Panc1 (cell line): ENCODE measurements at regions not wholly inside any gene's neighbourhood (a gene's known extent, or its start where the extent isn't known, plus 50 kb on each side); places are given as distances from the start of the nearest gene placed in this dataset.

Experiments
- ATAC-seq: fragments of 200-7000 bp; cut with Tn5 transposase; 2 replicates; pipeline ENCODE4 v1.9.1; 2020; ENCODE audit warnings: mild to moderate bottlenecking, moderate library complexity
- BruUV-seq: library from RNA; stranded (reverse); fragments of 400-500 nt; replicated peaks from 2 replicates; lab custom pipeline; 2021; lab: Mats Ljungman, UMichigan
- CTCF ChIA-PET: fragments of 300-600 bp; sonication (Branson Sonifier 250); formaldehyde crosslinking; loops from one replicate; lab custom pipeline; 2022; ENCODE audit warnings: antibody characterized with exemption; lab: Charles Lee
- POLR2A ChIA-PET: fragments of 300-600 bp; sonication (Branson Sonifier 250); formaldehyde crosslinking; loops from one replicate; lab custom pipeline; 2022; ENCODE audit warnings: antibody characterized with exemption; lab: Charles Lee
- DNase-seq: peaks from one replicate; pipeline ENCODE4 v3.0.0-alpha.2; 2010; ENCODE audit warnings: low read depth, low spot score
- H3K27ac ChIP-seq: 2 replicates; pipeline ENCODE4 v1.5.1; 2011; ENCODE audit warnings: mild to moderate bottlenecking, low read length, inconsistent platforms
- H3K27me3 ChIP-seq: fragments of 200-500 bp; sonication (Bioruptor generic); 2 replicates; pipeline ENCODE4 v1.6.0; 2014; ENCODE audit warnings: low read length, inconsistent platforms; ENCODE audit not compliant: control insufficient read depth, insufficient read depth
- H3K36me3 ChIP-seq: fragments of 200-500 bp; sonication (Bioruptor generic); 2 replicates; pipeline ENCODE4 v1.5.1; 2014; ENCODE audit warnings: inconsistent platforms, mild to moderate bottlenecking, low read length, moderate library complexity; ENCODE audit not compliant: control insufficient read depth, insufficient read depth
- H3K4me1 ChIP-seq: 2 replicates; pipeline ENCODE4 v1.5.1; 2011; ENCODE audit warnings: inconsistent platforms, mild to moderate bottlenecking, low read length, moderate library complexity; ENCODE audit not compliant: control insufficient read depth, insufficient read depth
- H3K4me3 ChIP-seq, 2 experiments: 2 replicates each; pipeline ENCODE4 v1.5.1; 2011 to 2012; ENCODE audit warnings: low read depth in 2 of 2, low read length in 2 of 2, mild to moderate bottlenecking in 2 of 2, inconsistent platforms in 1 of 2, moderate library complexity in 1 of 2
- H3K9me3 ChIP-seq: fragments of 200-500 bp; sonication (Bioruptor generic); 2 replicates; pipeline ENCODE4 v1.5.1; 2014; ENCODE audit warnings: low read depth, mild to moderate bottlenecking, inconsistent platforms, low read length, moderate library complexity; ENCODE audit not compliant: control insufficient read depth, insufficient read depth
- POLR2AphosphoS5 ChIP-seq: IDR thresholded peaks from 2 replicates; pipeline ENCODE4 v1.6.1; 2012; ENCODE audit warnings: mild to moderate bottlenecking, low read depth, low read length, moderate library complexity
- TCF7L2 ChIP-seq: IDR thresholded peaks from 2 replicates; pipeline ENCODE4 v1.6.1; 2011; ENCODE audit warnings: mild to moderate bottlenecking, low read depth, low read length, inconsistent platforms
- in situ Hi-C: cut with HindIII; loops from 2 replicates; pipeline ENCODE4 v1.10.0; 2016; ENCODE audit warnings: low sequenced_read_pairs, low pct_unique_long_range_greater_than_20kb
- intact Hi-C: fragments of 100-400 bp; cut with micrococcal nuclease; formaldehyde crosslinking; loops from one replicate; pipeline ENCODE4 v1.10.0; 2022; ENCODE audit not compliant: unreplicated experiment
- TF ChIP-seq, protein P1 (sequence below), 2 experiments: IDR thresholded peaks; 2 replicates each; pipeline ENCODE4 v1.6.1; 2011 to 2012; ENCODE audit warnings: low read depth in 2 of 2, control low read depth in 1 of 2, low read length in 1 of 2, mild to moderate bottlenecking in 1 of 2, moderate library complexity in 1 of 2; ENCODE audit not compliant: insufficient read depth in 1 of 2
- TF ChIP-seq, protein P2 (sequence below): fragments of 450-650 bp; IDR thresholded peaks from 2 replicates; pipeline ENCODE4 v1.5.1; 2017; ENCODE audit warnings: mild to moderate bottlenecking

DNA sequence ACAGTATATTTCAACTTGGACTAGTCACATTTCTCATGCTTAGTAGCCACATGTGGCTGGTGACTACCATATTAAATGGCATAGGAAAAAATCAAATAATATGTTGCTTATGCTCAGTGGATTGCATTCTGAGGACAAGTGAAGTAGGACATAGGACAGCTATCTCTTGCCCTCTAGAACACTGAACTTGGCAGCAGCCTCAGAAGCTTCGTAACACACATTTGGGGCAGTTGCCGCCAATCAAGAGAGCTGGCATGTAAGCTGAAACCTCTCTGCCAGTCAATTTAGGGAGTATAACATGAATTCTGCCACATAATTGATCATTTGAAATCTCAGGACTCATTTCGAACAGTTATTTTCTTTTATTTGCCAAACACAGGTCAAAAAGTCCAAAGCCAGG is 505.5 kb downstream of the MAT2B start:
- ATAC-seq (no peak), DNase-seq (no peak)
- CTCF ChIA-PET = no interaction called here
- Histone ChIP-seq H3K27me3 (no peaks in the 10 kb centered on the region), H3K4me1 (no peaks in the 10 kb centered on the region), H3K27ac (no peak overlapping the region), H3K4me3 (no peak overlapping the region), H3K36me3 (no peaks in the 10 kb centered on the region), H3K9me3 (no peaks in the 10 kb centered on the region)
- in situ Hi-C loops = no loop called here
- POLR2A ChIA-PET = no interaction called here
- TF ChIP-seq, protein P1, sequence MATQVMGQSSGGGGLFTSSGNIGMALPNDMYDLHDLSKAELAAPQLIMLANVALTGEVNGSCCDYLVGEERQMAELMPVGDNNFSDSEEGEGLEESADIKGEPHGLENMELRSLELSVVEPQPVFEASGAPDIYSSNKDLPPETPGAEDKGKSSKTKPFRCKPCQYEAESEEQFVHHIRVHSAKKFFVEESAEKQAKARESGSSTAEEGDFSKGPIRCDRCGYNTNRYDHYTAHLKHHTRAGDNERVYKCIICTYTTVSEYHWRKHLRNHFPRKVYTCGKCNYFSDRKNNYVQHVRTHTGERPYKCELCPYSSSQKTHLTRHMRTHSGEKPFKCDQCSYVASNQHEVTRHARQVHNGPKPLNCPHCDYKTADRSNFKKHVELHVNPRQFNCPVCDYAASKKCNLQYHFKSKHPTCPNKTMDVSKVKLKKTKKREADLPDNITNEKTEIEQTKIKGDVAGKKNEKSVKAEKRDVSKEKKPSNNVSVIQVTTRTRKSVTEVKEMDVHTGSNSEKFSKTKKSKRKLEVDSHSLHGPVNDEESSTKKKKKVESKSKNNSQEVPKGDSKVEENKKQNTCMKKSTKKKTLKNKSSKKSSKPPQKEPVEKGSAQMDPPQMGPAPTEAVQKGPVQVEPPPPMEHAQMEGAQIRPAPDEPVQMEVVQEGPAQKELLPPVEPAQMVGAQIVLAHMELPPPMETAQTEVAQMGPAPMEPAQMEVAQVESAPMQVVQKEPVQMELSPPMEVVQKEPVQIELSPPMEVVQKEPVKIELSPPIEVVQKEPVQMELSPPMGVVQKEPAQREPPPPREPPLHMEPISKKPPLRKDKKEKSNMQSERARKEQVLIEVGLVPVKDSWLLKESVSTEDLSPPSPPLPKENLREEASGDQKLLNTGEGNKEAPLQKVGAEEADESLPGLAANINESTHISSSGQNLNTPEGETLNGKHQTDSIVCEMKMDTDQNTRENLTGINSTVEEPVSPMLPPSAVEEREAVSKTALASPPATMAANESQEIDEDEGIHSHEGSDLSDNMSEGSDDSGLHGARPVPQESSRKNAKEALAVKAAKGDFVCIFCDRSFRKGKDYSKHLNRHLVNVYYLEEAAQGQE (IDR thresholded peaks at IDR 0.05; ENCODE audit: insufficient read depth in 1 of 2, low read depth in 2 of 2, low read length in 1 of 2) = no peak
- intact Hi-C loops = loop anchor here (5.0 to 10.0 kb wide), 4 partner anchors 314 to 1201 kb away; no protein-coding TSS in a partner anchor
- no TSS peak for BruUV-seq

DNA sequence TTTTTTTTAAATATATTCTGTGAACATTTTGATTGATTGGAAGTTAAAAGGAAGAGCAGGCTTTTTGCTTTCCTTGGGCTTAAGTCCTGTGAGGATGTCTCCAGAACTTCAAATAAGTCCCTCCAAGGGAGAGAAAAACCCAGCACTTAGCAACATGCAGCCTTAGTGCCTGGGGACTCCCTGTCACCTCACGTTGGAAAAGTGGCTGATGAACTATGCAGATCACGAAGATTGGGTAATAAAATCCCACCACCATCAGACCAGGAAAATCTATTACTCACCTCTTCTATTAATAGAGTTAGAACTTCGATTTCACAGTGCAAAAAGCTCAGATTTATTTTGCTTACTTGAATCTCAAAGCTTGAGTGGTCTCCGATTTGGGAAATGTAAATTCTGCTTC is 507.0 kb downstream of the MAT2B start:
- H3K4me3 ChIP-seq = no peak overlapping the region
- ChIA-PET CTCF (interaction anchor here (0.6 to 1.3 kb wide), 3 partner anchors 37 to 492 kb away, joined by 3 read pairs; no protein-coding TSS in a partner anchor), POLR2A (no interaction called here)
- no peak for DNase-seq
- H3K27me3 ChIP-seq = no peaks in the 10 kb centered on the region
- no peaks in the 10 kb centered on the region for H3K4me1 ChIP-seq
- H3K9me3 ChIP-seq = no peaks in the 10 kb centered on the region
- no peak overlapping the region for H3K27ac ChIP-seq
- intact Hi-C loops (loop anchor here (2.0 to 10.0 kb wide), 5 partner anchors 315 to 1200 kb away; no protein-coding TSS in a partner anchor), in situ Hi-C loops (no loop called here)
- no peaks in the 10 kb centered on the region for H3K36me3 ChIP-seq
- no peak for TF ChIP-seq TCF7L2
- ATAC-seq = no peak
- no TSS peak for BruUV-seq

DNA sequence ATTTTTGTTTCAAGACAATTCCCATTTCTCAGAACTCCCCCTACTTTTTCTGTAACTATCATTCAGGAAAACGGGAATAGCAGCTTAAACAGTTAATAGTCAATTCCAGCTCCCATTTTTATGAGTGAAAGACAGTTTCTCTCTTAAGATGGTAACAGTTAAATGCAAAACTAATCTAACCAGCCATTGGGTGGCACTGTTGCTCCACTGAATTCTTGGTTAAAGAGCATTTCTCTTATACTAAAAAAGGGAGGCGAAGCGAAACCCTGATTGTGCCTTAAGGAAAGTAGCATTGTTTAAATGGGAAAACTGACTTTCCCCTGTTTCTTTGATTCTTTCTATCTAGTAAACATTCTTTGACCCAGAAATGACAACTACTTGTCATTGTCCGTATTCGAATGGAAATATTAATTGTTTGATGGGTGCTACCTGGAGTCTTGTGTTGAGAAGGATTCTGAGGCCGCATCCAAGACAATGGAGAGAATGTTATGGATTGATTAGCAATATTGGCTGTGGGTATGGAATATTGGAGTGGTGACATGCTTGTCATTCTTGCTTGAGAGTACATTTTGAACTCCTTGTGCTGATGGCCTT is 507.8 kb downstream of the MAT2B start:
- TF ChIP-seq, protein P2, sequence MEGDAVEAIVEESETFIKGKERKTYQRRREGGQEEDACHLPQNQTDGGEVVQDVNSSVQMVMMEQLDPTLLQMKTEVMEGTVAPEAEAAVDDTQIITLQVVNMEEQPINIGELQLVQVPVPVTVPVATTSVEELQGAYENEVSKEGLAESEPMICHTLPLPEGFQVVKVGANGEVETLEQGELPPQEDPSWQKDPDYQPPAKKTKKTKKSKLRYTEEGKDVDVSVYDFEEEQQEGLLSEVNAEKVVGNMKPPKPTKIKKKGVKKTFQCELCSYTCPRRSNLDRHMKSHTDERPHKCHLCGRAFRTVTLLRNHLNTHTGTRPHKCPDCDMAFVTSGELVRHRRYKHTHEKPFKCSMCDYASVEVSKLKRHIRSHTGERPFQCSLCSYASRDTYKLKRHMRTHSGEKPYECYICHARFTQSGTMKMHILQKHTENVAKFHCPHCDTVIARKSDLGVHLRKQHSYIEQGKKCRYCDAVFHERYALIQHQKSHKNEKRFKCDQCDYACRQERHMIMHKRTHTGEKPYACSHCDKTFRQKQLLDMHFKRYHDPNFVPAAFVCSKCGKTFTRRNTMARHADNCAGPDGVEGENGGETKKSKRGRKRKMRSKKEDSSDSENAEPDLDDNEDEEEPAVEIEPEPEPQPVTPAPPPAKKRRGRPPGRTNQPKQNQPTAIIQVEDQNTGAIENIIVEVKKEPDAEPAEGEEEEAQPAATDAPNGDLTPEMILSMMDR = peak; percentile 67; the same call in 1 of the 2 replicates
- no peak for TF ChIP-seq POLR2AphosphoS5
- H3K9me3 ChIP-seq = no peaks in the 10 kb centered on the region
- ChIA-PET POLR2A (no interaction called here), CTCF (interaction anchor here (0.6 to 1.3 kb wide), 3 partner anchors 38 to 491 kb away, joined by 3 read pairs; no protein-coding TSS in a partner anchor)
- no peaks in the 10 kb centered on the region for H3K27me3 ChIP-seq
- DNase-seq = peak; percentile 55
- ATAC-seq = peak; percentile 75
- in situ Hi-C loops (no loop called here), intact Hi-C loops (loop anchor here (1.0 to 10.0 kb wide), 6 partner anchors 316 to 1199 kb away; no protein-coding TSS in a partner anchor)
- H3K4me3 ChIP-seq = no peak overlapping the region
- no peaks in the 10 kb centered on the region for H3K36me3 ChIP-seq
- no TSS peak for BruUV-seq
- no peak overlapping the region for H3K27ac ChIP-seq
- H3K4me1 ChIP-seq = no peaks in the 10 kb centered on the region
